Transverse colon (tissue), 3 donors: ENCODE measurements at regions not wholly inside any gene's neighbourhood (a gene's known extent, or its start where the extent isn't known, plus 50 kb on each side); places are given as distances from the start of the nearest gene placed in this dataset.

Source experiments
- POLR2A ChIP-seq: fragments of 450-650 bp; IDR thresholded peaks from one replicate; pipeline ENCODE4 v1.6.1; 2016; ENCODE audit warnings: antibody characterized with exemption, mild to moderate bottlenecking, moderate library complexity
- TF ChIP-seq, protein P1 (sequence below), 5 experiments: fragments of 200-600 bp in 3 of 5; fragments of 450-650 bp in 2 of 5; sonication (generic) in 3 of 5; IDR thresholded peaks; 1 replicate in 2 of 5; 2 replicates in 3 of 5; pipeline ENCODE4 v1.5.1; 2016 to 2017; ENCODE audit warnings: antibody characterized with exemption in 5 of 5, inconsistent platforms in 3 of 5, mild to moderate bottlenecking in 2 of 5, moderate library complexity in 1 of 5

DNA sequence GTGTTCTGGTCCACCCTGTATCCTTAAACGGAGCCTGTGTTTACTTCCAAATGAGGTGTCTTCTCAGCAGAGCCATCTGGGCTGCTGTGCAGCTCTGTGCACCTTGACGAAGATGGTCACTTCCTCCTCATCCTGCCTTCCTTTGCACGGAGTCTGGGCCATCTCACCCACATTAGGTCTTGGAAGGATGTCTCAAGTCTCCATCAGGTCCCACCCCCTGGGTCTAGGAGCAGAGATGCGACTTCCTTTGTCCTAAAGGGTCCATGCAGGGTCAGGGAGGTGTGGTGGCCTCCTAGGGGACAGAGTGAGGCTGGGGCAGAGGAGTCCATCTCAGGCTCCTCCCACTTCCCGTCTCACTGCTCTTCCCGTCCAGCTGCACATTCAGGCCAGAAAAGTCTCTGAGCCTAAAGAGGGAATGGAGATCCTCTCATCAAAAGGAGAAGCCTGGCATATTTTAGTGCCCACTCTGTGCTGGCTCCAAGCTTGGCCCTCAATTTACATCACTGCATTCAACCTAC lies 209.2 kb downstream of the MATN1 start:
- no peak for TF ChIP-seq POLR2A
- TF ChIP-seq, protein P1, sequence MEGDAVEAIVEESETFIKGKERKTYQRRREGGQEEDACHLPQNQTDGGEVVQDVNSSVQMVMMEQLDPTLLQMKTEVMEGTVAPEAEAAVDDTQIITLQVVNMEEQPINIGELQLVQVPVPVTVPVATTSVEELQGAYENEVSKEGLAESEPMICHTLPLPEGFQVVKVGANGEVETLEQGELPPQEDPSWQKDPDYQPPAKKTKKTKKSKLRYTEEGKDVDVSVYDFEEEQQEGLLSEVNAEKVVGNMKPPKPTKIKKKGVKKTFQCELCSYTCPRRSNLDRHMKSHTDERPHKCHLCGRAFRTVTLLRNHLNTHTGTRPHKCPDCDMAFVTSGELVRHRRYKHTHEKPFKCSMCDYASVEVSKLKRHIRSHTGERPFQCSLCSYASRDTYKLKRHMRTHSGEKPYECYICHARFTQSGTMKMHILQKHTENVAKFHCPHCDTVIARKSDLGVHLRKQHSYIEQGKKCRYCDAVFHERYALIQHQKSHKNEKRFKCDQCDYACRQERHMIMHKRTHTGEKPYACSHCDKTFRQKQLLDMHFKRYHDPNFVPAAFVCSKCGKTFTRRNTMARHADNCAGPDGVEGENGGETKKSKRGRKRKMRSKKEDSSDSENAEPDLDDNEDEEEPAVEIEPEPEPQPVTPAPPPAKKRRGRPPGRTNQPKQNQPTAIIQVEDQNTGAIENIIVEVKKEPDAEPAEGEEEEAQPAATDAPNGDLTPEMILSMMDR (IDR thresholded peaks at IDR 0.05) = no peak
